Upper lobe of right lung (tissue), 1 donor: ENCODE measurements at regions not wholly inside any gene's neighbourhood (a gene's known extent, or its start where the extent isn't known, plus 50 kb on each side); places are given as distances from the start of the nearest gene placed in this dataset.
"Not testable (repeated sequence)": the region's sequence is repeated elsewhere in the genome, so short reads cannot be mapped to it uniquely, and the experiment has no call there.

Experiments
- ATAC-seq: fragments of 200-7000 bp; cut with Tn5 transposase; one replicate; pipeline ENCODE4 v1.9.1; 2020; ENCODE audit warnings: mild to moderate bottlenecking, moderate library complexity
- DNase-seq: peaks from one replicate; pipeline ENCODE4 v3.0.0-alpha.2; 2020
- H3K27ac ChIP-seq: fragments of 200-600 bp; one replicate; pipeline ENCODE4 v1.8.0; 2022
- H3K27me3 ChIP-seq: fragments of 200-600 bp; one replicate; pipeline ENCODE4 v1.8.0; 2022; ENCODE audit warnings: mild to moderate bottlenecking
- H3K36me3 ChIP-seq: fragments of 200-600 bp; one replicate; pipeline ENCODE4 v1.8.0; 2022
- H3K4me1 ChIP-seq: fragments of 200-600 bp; one replicate; pipeline ENCODE4 v1.8.0; 2022
- H3K4me3 ChIP-seq: fragments of 200-600 bp; one replicate; pipeline ENCODE4 v1.8.0; 2022; ENCODE audit warnings: mild to moderate bottlenecking
- H3K9me3 ChIP-seq: fragments of 200-600 bp; one replicate; pipeline ENCODE4 v1.8.0; 2022
- intact Hi-C: fragments of 100-400 bp; cut with DNase I; formaldehyde crosslinking; loops from one replicate; pipeline ENCODE4 v1.11.0; 2022
- TF ChIP-seq, protein P1 (sequence below): fragments of 200-600 bp; IDR thresholded peaks from one replicate; pipeline ENCODE4 v1.8.0; 2022; ENCODE audit warnings: antibody characterized with exemption
- donor health status: DM: no; HTN: yes; CAD: no; lungs with severe emphysema.

DNA sequence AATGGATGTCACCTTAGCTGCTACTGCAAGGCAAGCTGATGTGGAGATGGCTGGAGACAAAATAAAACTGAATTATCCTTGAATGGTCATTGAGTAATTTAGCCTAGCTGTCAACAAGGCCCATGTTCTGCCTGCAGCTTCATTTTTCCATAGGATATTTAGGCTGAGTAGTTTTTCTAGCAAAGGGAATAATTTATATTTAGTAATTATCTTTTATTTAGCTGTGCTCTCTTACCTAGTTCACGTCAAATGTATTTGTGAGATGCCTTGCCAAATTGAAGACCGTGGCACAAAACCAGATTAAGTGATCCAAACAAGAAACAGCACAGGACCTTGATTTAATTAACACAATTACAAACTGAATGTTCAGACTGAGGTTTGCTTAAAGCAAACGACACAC, 77.4 kb upstream of the CEP162 start:
- Histone ChIP-seq H3K4me1 (no peaks in the 10 kb centered on the region), H3K27ac (no peak overlapping the region), H3K4me3 (no peak overlapping the region), H3K9me3 (no peaks in the 10 kb centered on the region), H3K27me3 (no peaks in the 10 kb centered on the region), H3K36me3 (no peaks in the 10 kb centered on the region)
- ATAC-seq (no peak), DNase-seq (no peak)
- TF ChIP-seq, protein P1, sequence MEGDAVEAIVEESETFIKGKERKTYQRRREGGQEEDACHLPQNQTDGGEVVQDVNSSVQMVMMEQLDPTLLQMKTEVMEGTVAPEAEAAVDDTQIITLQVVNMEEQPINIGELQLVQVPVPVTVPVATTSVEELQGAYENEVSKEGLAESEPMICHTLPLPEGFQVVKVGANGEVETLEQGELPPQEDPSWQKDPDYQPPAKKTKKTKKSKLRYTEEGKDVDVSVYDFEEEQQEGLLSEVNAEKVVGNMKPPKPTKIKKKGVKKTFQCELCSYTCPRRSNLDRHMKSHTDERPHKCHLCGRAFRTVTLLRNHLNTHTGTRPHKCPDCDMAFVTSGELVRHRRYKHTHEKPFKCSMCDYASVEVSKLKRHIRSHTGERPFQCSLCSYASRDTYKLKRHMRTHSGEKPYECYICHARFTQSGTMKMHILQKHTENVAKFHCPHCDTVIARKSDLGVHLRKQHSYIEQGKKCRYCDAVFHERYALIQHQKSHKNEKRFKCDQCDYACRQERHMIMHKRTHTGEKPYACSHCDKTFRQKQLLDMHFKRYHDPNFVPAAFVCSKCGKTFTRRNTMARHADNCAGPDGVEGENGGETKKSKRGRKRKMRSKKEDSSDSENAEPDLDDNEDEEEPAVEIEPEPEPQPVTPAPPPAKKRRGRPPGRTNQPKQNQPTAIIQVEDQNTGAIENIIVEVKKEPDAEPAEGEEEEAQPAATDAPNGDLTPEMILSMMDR, result no peak
- intact Hi-C loops, result no loop called here

DNA sequence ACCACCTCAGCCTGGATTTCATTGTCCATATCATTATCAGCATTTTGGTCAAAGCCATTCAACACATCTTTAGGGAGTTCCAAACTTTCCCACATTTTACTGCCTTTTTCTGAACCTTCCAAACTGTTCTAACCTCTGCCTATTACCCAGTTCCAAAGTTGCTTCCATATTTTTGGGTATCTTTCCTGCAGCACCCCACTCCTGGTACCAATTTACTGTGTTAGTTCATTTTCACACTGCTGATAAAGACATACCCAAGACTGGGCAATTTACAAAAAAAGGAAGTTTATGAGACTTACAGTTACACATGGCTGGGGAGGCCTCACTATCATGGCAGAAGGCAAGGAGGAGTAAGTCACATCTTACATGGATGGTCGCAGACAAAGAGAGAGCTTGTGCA, 63.6 kb upstream of the CEP162 start:
- ATAC-seq, H3K27me3 ChIP-seq, H3K9me3 ChIP-seq, H3K4me1 ChIP-seq, intact Hi-C loops, DNase-seq, H3K4me3 ChIP-seq, H3K36me3 ChIP-seq, H3K27ac ChIP-seq: not testable (repeated sequence)

DNA sequence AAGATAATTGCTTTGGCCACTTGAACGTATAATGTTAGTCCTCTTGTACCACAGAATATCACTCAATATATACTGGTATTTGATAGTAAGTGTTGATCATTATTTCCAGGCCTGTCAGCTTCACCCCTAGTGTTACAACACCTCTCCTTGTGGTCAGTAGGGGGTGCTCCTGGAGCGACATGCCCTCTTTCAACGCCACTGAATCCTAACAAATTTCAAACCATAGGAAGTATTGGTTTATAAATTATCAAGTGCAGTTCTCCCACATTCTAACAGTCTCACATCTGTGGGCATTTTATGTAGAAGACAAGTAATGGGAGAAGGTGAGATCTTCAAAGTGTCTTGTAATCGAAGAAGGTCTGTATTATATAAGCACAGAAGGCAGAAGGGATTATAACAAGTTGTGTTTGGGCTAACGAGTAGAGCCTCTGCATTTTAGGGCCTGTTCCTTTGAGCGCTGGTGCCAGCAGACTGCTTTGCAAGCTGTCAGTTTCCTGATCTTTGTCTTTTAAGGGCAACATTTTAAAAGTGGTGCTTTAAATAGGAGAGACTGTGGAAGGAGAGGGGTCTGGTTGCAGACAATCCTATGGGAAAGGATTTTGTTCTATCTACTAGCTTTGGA, 57.1 kb upstream of the CEP162 start:
- DNase-seq, result no peak
- intact Hi-C loops, result no loop called here
- Histone ChIP-seq H3K4me1 (no peaks in the 10 kb centered on the region), H3K27me3 (no peaks in the 10 kb centered on the region), H3K27ac (no peak overlapping the region), H3K4me3 (no peak overlapping the region), H3K9me3 (no peaks in the 10 kb centered on the region), H3K36me3 (no peaks in the 10 kb centered on the region)
- TF ChIP-seq, protein P1, result peak; percentile 27
- no peak for ATAC-seq

DNA sequence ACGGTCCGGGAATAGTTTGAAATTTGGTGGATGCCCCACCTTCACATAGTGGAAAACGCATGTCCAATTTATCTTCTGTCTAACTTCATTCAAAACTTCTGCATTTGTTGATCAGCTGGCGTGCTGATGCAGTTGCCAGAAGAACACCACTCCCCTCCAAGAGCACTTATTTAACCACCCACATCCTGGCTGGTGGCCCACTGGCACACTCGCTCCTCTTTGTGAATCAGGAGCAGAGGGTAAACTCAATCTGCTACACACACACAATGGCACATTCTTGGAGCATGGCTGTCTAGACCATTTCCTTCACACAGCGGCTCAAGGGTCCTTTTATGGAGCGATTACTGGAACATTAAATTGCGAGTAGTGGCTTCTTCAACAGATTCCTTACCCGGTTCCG, 55.1 kb upstream of the CEP162 start:
- Histone ChIP-seq H3K27me3 (no peaks in the 10 kb centered on the region), H3K9me3 (no peaks in the 10 kb centered on the region), H3K27ac (no peak overlapping the region), H3K36me3 (no peaks in the 10 kb centered on the region), H3K4me1 (no peaks in the 10 kb centered on the region), H3K4me3 (no peak overlapping the region)
- ATAC-seq (peak; percentile 62), DNase-seq (peak; percentile 67)
- TF ChIP-seq, protein P1, result no peak
- intact Hi-C loops, result no loop called here

DNA sequence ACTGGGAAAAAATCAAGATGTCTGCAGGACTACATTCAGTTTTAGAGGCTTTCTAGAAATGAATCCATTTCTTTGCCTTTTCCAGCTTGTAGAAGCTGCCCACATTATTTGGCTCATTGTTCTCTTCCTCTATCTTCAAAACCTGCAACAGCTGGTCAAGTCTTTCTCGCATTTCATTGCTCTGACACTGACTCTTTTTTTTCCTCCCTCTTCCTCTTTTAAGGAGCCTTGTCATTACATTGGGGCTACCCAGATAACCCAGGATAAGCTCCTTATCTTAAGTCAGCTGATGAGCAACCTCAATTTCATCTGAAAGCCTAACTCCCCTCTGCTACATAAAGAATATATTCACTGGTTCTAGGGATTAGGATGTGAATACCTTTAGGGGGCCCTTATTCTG, 53.2 kb upstream of the CEP162 start:
- no peaks in the 10 kb centered on the region for H3K4me1 ChIP-seq
- H3K36me3 ChIP-seq, result no peaks in the 10 kb centered on the region
- TF ChIP-seq, protein P1, result no peak
- DNase-seq, result no peak
- H3K9me3 ChIP-seq, result no peaks in the 10 kb centered on the region
- intact Hi-C loops, result no loop called here
- H3K27ac ChIP-seq, result no peak overlapping the region
- H3K4me3 ChIP-seq, result no peak overlapping the region
- ATAC-seq, result no peak
- no peaks in the 10 kb centered on the region for H3K27me3 ChIP-seq

DNA sequence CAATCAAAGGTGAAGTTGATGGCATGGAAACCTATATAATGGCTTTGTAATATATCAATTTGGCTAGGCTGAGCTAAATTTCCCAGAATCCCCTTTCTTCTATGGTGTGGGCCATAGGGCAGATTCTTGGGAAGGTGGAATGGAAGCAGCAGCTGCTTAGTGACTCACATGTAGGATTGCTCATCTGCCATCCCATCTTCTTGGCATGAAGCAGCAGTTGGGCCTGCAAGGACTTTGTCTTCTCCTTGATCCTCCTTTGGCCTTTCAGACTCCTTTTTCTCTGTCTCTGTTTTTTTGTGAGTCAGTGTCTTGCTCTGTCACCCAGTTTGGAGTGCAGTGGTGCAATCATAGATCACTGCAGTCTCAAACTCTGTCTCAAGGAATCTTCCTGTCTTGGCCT, 52.6 kb upstream of the CEP162 start:
- ATAC-seq (no peak), DNase-seq (no peak)
- TF ChIP-seq, protein P1, result no peak
- H3K4me3 ChIP-seq, result no peak overlapping the region
- intact Hi-C loops, result no loop called here
- H3K27ac ChIP-seq, result no peak overlapping the region
- H3K27me3 ChIP-seq, result no peaks in the 10 kb centered on the region
- no peaks in the 10 kb centered on the region for H3K9me3 ChIP-seq
- no peaks in the 10 kb centered on the region for H3K36me3 ChIP-seq
- no peaks in the 10 kb centered on the region for H3K4me1 ChIP-seq
